CMK (cell line): ENCODE measurements at regions not wholly inside any gene's neighbourhood (a gene's known extent, or its start where the extent isn't known, plus 50 kb on each side); places are given as distances from the start of the nearest gene placed in this dataset.

Experiments
- DNase-seq: peaks from one replicate; pipeline ENCODE4 v3.0.0-alpha.2; 2010; ENCODE audit warnings: low read depth

GRCh38 chr13:104086210-104086609, 1020.0 kb upstream of the SLC10A2 start:
- no peak for DNase-seq

- no peak for DNase-seq
These were observed 1019.4 kb upstream of the SLC10A2 start for GRCh38 chr13:104085611-104086010.

- DNase-seq: no peak
These were observed 1008.1 kb upstream of the SLC10A2 start for GRCh38 chr13:104074326-104074725.

GRCh38 chr13:104071806-104072205, 1005.6 kb upstream of the SLC10A2 start:
- no peak for DNase-seq

GRCh38 chr13:104065328-104065727, 999.1 kb upstream of the SLC10A2 start:
- DNase-seq: no peak

GRCh38 chr13:104057861-104058260, 991.6 kb upstream of the SLC10A2 start:
- DNase-seq: no peak

GRCh38 chr13:104045907-104046306, 979.7 kb upstream of the SLC10A2 start:
- DNase-seq: no peak

- DNase-seq: no peak
These were observed 977.0 kb upstream of the SLC10A2 start for GRCh38 chr13:104043184-104043583.

- DNase-seq: no peak
These were observed 968.7 kb upstream of the SLC10A2 start for GRCh38 chr13:104034891-104035290.

GRCh38 chr13:104025303-104025702, 959.1 kb upstream of the SLC10A2 start:
- DNase-seq: no peak

- no peak for DNase-seq
These were observed 958.4 kb upstream of the SLC10A2 start for GRCh38 chr13:104024416-104025170.

- no peak for DNase-seq
These were observed 955.7 kb upstream of the SLC10A2 start for GRCh38 chr13:104021806-104022397.

- no peak for DNase-seq
These were observed 951.1 kb upstream of the SLC10A2 start for GRCh38 chr13:104017317-104017716.

- no peak for DNase-seq
These were observed 949.6 kb upstream of the SLC10A2 start for GRCh38 chr13:104015646-104016396.

GRCh38 chr13:104014803-104015645, 948.8 kb upstream of the SLC10A2 start:
- no peak for DNase-seq

- no peak for DNase-seq
These were observed 945.5 kb upstream of the SLC10A2 start for GRCh38 chr13:104011505-104012241.

GRCh38 chr13:104008541-104009435, 942.6 kb upstream of the SLC10A2 start:
- no peak for DNase-seq

- DNase-seq: no peak
These were observed 941.9 kb upstream of the SLC10A2 start for GRCh38 chr13:104008075-104008474.

GRCh38 chr13:104006625-104007075, 940.4 kb upstream of the SLC10A2 start:
- no peak for DNase-seq

GRCh38 chr13:104004572-104004971, 938.4 kb upstream of the SLC10A2 start:
- DNase-seq: no peak
